OCI-LY3 (cell line): ENCODE measurements at regions not wholly inside any gene's neighbourhood (a gene's known extent, or its start where the extent isn't known, plus 50 kb on each side); places are given as distances from the start of the nearest gene placed in this dataset.

Experiments
- CTCF ChIP-seq: fragments of 200-600, 300-600 bp; sonication (generic); IDR thresholded peaks from 2 replicates; pipeline ENCODE4 v1.5.1; 2014; ENCODE audit warnings: antibody characterized with exemption, low read length, low read depth
- EZH2phosphoT487 ChIP-seq: fragments of 200-600 bp; shearing (Covaris generic); IDR thresholded peaks from 2 replicates; pipeline ENCODE4 v1.6.1; 2018; ENCODE audit warnings: antibody characterized with exemption, mixed run types, low read depth

GRCh38 chr4:153034681-153035080, 98.6 kb downstream of the FHDC1 start:
- TF ChIP-seq EZH2phosphoT487 (no peak), CTCF (no peak)
